ENCODE measurements at regions not wholly inside any gene's neighbourhood (a gene's known extent, or its start where the extent isn't known, plus 50 kb on each side); places are given as distances from the start of the nearest gene placed in this dataset.
"Not testable (repeated sequence)": the region's sequence is repeated elsewhere in the genome, so short reads cannot be mapped to it uniquely, and the experiment has no call there.

DNA sequence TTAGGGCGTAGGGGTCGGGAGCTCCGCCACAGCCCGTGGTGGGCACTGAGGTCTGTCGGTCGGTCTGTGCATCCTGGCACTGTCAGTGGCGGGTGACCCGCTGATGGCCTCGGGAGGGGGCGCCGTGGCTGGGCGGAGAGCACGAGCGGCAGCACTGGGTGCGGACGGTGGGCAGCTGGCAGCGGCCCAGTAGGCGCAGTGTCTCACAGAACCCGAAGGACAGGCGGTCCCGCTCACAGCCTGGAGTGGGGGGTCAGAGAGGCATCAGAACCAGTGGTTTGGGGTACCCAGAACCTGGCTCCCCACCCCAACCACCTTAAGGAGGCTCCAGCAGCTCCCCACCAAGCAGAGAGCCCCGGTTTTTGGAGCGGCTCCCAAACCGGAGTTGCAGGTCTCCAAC lies 124.9 kb upstream of the AKAP13 start:
- not testable (repeated sequence) for H3K9me3 Mint-ChIP-seq

DNA sequence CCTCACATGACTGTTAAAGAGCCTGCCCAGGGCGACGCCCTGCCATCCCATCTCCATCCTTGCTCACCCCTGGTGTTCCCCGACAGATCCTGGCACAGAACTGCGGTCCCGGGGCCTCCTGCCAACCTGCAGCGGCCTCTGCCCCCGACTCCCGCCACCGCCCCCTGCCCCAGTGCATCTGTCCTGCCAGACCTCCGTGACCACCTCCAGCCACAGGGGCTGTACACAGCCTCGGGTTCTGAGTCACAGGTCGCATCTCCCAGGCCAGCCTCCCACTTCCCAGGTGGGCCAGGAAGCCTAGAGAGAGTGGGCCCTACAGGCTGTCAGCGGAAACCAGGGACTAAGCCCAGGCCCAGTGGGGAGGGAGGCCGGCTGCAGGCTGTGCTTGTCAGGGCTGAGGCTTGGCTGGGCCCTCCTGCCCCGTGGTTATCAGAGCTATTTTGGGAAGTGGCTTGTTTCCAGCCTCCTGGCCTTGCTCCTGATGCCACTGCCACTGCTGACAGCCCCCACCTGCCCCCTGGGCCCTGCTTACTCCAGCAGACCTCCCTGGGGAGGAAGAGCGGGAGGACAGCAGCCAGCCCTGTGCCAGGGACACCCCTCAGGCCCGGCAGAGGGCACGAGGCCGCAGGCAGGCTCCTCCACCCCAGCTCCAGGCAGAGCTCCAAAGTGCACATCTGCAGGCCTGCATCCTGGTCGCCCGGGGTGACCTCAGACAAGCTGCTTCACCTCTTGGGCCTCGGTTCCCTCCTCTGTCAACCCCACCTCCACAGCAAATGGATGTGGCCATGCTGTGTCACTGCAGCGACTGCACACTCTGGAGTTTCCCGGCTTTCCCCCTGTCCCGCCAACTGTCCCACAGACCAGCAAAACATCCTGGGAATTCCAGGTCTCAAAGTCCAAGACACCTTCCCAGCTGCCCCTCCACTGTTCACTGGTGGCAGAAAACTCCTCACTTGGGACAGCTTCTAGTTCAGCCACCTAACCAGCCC lies 124.1 kb upstream of the AKAP13 start:
- not testable (repeated sequence) for H3K36me3 Mint-ChIP-seq (ENCODE audit: low read depth); H3K27ac Mint-ChIP-seq; H3K27me3 Mint-ChIP-seq (ENCODE audit: insufficient read depth); H3K4me3 Mint-ChIP-seq; DNase-seq; H3K9me3 Mint-ChIP-seq; H3K4me1 Mint-ChIP-seq (ENCODE audit: low read depth)

More for the DNA sequence above, 124.9 kb upstream of the AKAP13 start:
- not testable (repeated sequence) for DNase-seq; H3K27me3 Mint-ChIP-seq (ENCODE audit: insufficient read depth); H3K27ac Mint-ChIP-seq; H3K4me1 Mint-ChIP-seq (ENCODE audit: low read depth); H3K36me3 Mint-ChIP-seq (ENCODE audit: low read depth); H3K4me3 Mint-ChIP-seq

DNA sequence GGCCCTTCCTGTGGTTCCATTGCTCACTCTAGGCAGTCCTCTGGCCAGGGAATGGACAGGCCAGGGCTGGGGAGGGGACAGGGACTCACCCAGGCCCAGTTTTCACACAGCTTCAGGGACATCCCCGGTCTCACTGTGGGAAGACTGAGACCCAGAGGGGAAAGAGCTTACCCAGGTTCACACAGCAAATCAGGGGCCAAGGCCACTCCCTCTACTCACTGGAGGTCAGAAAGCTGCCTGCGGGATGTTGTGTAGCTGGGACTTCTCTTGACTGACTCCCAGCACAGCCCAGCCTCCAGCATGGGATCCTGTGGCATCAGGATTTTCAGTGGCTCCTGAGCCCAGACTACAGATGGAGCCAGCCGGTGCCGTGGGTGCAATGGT lies 122.3 kb upstream of the AKAP13 start:
- H3K9me3 Mint-ChIP-seq; H3K36me3 Mint-ChIP-seq (ENCODE audit: low read depth); DNase-seq; H3K27me3 Mint-ChIP-seq (ENCODE audit: insufficient read depth); H3K4me1 Mint-ChIP-seq (ENCODE audit: low read depth); H3K27ac Mint-ChIP-seq; H3K4me3 Mint-ChIP-seq: not testable (repeated sequence)

DNA sequence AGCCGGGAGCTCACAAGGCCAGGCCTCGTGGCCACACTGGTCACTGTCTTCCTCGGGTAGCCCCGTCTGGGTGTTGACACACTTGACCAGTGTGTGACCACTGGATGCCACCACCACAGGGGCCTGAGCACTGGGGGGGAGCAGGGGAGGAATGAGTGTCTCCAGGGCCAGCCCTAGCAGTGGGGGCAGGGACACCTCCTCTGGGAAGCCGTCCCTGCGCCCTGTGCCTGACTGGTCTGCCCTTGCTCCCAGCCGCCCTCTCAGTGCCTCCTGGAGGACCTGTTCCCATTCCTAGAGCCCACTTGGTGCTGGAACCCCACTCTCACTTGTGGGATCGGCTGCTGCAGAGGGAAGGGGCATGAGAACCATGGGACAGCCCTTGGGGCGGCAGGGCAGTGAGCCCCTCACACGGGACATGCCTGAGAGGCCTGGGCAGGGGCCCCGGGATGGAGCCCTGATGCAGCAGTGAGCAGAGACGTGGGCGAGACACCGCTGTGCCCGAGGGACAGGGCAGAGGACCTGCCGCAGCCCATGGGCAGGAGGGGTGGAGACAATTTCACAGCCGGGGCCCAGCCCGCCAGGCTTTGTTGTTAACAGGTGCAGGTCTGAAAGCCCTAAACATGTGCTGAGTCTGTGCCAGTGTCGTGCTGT lies 121.7 kb upstream of the AKAP13 start:
- not testable (repeated sequence) for H3K27ac Mint-ChIP-seq; DNase-seq; H3K9me3 Mint-ChIP-seq; H3K36me3 Mint-ChIP-seq (ENCODE audit: low read depth); H3K4me1 Mint-ChIP-seq (ENCODE audit: low read depth); H3K27me3 Mint-ChIP-seq (ENCODE audit: insufficient read depth); H3K4me3 Mint-ChIP-seq

DNA sequence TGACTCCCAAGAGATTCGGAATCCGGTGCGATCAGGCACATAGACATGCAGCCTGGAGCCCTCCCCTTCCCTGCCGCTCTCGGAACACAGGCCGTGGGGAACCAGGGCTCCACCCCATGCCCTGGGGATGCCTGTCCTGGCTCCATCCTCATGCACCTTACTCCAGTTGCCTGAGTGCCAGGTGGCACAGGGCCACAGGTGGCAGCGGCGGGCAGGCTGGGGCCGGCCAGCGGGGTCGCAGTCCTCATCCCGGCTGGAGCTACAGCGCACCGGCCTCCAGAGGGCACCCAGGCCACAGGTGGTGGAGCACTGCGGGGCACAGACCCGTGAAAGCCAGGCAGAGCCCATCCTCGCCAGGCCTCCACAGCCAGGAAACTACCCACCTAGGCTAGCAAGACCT lies 119.9 kb upstream of the AKAP13 start:
- H3K4me1 Mint-ChIP-seq (ENCODE audit: low read depth); H3K36me3 Mint-ChIP-seq (ENCODE audit: low read depth); H3K27ac Mint-ChIP-seq; DNase-seq; H3K9me3 Mint-ChIP-seq; H3K27me3 Mint-ChIP-seq (ENCODE audit: insufficient read depth); H3K4me3 Mint-ChIP-seq: not testable (repeated sequence)

DNA sequence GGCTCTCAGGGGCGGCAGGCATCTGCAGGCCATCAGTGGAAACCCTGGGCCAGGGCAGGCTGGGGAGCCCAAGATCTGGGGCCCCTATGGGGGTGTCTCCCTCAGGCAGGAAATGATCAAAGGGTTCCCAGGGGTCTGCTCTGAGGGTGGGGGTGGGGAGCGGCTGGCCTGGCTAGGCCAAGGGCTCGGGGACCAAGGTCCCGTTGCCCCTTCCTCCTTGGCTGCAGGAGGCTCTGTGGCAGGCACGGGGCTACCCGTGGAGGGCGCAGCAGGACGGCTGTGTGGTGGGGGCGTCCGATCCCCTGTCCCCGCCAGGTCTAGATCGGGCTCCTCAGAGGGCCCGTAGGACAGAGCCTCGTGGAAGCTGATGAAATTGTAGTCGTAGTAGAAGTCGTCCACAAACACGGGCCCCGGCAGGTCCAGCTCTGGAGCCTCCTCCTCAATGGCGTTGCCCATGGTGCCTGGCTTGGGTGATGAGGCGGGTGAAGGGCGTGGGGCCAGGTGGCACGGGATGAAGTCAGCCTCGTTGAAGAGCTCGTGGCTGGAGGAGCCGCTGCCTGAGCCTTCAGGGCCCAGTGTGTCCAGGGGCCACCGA lies 117.8 kb upstream of the AKAP13 start:
- not testable (repeated sequence) for DNase-seq; H3K36me3 Mint-ChIP-seq (ENCODE audit: low read depth); H3K27me3 Mint-ChIP-seq (ENCODE audit: insufficient read depth); H3K9me3 Mint-ChIP-seq; H3K27ac Mint-ChIP-seq; H3K4me3 Mint-ChIP-seq; H3K4me1 Mint-ChIP-seq (ENCODE audit: low read depth)

DNA sequence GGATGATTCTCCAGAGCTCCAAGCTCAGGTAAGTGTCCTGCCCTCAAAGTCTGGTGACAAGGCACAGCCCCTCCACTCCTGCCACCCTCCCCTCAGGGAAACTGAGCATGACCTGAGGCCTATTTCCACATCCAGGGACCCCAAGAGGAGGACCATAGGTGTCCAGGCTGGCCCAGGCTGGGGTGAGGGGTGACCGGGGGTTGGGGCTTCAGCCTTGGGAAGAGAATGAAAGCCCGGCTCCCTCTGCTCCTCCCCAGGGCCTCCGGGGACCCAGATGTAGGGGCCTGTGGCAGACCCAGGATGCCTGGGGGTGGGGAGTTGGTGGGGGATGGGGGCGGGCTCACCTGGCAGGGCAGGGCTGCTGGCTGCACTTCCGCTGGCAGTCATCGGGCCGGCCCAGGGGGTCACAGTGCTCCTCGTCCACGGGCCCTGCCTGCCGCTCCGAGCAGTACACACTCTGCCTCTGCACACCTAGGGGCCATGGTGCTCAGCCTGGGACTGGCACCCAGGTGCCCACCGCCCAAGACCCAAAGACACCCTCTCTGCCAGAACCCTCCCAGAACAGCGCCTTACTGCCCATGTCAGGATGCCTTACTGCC lies 116.5 kb upstream of the AKAP13 start:
- not testable (repeated sequence) for H3K27me3 Mint-ChIP-seq (ENCODE audit: insufficient read depth); H3K36me3 Mint-ChIP-seq (ENCODE audit: low read depth); DNase-seq; H3K27ac Mint-ChIP-seq; H3K4me1 Mint-ChIP-seq (ENCODE audit: low read depth); H3K9me3 Mint-ChIP-seq; H3K4me3 Mint-ChIP-seq

DNA sequence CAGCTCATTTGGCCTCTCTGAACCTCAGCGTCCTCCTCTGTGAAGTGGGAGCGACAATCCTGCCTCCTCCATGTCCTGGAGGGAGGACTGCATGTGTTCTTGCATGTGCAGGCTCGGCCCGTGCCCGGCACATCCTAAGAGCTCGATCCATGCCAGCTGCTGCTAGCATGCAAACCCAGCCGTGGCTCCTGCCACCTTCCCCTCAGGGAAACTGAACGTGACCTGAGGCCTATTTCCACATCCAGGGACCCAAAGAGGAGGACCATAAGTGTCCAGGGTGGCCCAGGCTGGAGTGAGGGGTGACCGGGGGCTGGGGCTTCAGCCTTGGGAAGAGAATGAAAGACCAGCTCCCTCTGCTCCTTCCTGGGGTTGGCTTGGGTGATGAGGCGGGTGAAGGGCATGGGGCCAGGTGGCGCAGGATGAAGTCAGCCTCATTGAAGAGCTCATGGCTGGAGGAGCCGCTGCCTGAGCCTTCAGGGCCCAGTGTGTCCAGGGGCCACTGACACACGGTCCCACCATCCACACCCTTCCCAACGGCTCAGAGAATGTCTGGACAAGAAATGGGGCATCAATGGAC lies 115.7 kb upstream of the AKAP13 start:
- not testable (repeated sequence) for H3K27ac Mint-ChIP-seq; H3K4me1 Mint-ChIP-seq (ENCODE audit: low read depth); H3K36me3 Mint-ChIP-seq (ENCODE audit: low read depth); H3K27me3 Mint-ChIP-seq (ENCODE audit: insufficient read depth); DNase-seq; H3K9me3 Mint-ChIP-seq; H3K4me3 Mint-ChIP-seq

DNA sequence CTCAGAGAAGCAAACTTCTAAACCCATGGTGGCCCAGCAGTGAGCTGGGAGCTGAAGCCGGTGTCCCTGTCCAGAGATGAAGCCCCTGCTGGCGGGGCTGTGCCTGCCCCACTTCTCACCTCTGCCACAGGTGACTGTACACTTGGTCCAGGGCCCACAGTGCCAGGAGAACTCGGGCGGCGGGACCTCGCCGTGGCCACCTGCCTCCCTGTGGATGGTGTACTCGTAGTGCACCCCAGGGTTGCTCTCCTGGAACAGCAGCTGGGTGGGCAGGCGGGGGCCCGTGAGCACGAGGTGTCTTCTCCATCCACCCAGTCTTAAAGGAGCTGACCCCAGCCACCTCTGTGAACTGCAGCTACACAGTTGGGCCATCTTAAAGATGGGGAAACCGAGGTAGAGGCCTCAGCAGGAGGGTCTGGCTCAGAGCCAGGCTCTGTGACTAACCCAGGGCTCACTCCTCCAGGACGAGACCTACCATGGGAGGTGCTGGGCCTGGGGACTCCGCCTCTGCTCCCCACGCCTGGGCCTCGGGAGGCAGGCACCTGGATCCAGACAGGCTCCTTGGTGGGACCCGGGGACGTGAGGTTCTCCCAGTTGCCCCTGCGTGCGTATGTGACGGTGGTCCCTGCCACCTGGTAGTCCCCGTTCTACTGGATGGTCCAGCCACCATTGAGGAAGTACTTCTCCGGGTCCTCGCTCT lies 113.1 kb upstream of the AKAP13 start:
- H3K4me3 Mint-ChIP-seq; DNase-seq; H3K4me1 Mint-ChIP-seq (ENCODE audit: low read depth); H3K27ac Mint-ChIP-seq; H3K9me3 Mint-ChIP-seq; H3K27me3 Mint-ChIP-seq (ENCODE audit: insufficient read depth); H3K36me3 Mint-ChIP-seq (ENCODE audit: low read depth): not testable (repeated sequence)
